ENCODE measurements at regions not wholly inside any gene's neighbourhood (a gene's known extent, or its start where the extent isn't known, plus 50 kb on each side); places are given as distances from the start of the nearest gene placed in this dataset.

DNA sequence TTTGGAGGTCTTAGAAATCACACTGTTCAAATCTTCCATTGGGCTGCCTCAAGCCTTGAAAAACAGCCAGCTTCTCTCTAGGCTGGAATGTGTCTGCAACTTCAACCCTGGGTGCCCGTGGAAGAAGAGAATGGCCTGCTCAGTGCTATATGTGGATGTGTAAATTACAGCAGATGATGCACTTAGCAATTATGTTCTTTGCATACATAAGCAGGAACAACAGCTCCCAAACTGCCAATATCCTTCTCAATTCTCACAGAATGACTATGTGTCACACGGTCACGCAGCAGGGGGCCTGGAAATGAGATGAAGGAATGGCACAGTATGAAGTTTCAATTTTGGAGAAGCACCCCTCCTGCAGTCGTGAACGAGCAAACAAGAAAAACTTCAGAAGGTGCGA lies 175.2 kb upstream of the SMARCA2 start:
- TF ChIP-seq GATA2 (IDR thresholded peaks at IDR 0.05; ENCODE audit: low read depth, low read length) (no peak), GATA3 (IDR thresholded peaks at IDR 0.05; ENCODE audit: low read depth, low read length) (no peak)
